GM21723 (cell line): ENCODE measurements at regions not wholly inside any gene's neighbourhood (a gene's known extent, or its start where the extent isn't known, plus 50 kb on each side); places are given as distances from the start of the nearest gene placed in this dataset.
"Not testable (repeated sequence)": the region's sequence is repeated elsewhere in the genome, so short reads cannot be mapped to it uniquely, and the experiment has no call there.

ENCODE experiments used
- ATAC-seq: cut with Tn5 transposase; IDR thresholded peaks from one replicate; pipeline ENCODE4 v1.9.1; 2021; ENCODE audit warnings: mild to moderate bottlenecking, moderate library complexity; ENCODE audit not compliant: unreplicated experiment

GRCh38 chrX:13223868-13224567 lies 95.8 kb downstream of the ATXN3L start:
- no peak for ATAC-seq

- no peak for ATAC-seq
These were observed 98.9 kb downstream of the ATXN3L start for GRCh38 chrX:13220916-13221315.

GRCh38 chrX:13219991-13220764 lies 99.7 kb downstream of the ATXN3L start:
- ATAC-seq, result no peak

GRCh38 chrX:13218758-13219157 lies 101.1 kb downstream of the ATXN3L start:
- ATAC-seq, result no peak

- no peak for ATAC-seq
These were observed 103.7 kb downstream of the ATXN3L start for GRCh38 chrX:13216139-13216538.

- no peak for ATAC-seq
These were observed 104.1 kb downstream of the ATXN3L start for GRCh38 chrX:13215729-13216128.

GRCh38 chrX:13212191-13212651 lies 107.6 kb downstream of the ATXN3L start:
- ATAC-seq, result no peak

GRCh38 chrX:13210142-13210541 lies 109.7 kb downstream of the ATXN3L start:
- ATAC-seq, result not testable (repeated sequence)

- not testable (repeated sequence) for ATAC-seq
These were observed 110.1 kb downstream of the ATXN3L start for GRCh38 chrX:13209704-13210103.

GRCh38 chrX:13208281-13208935 lies 111.4 kb downstream of the ATXN3L start:
- ATAC-seq, result no peak

- ATAC-seq, result no peak
These were observed 116.6 kb downstream of the ATXN3L start for GRCh38 chrX:13203271-13203670.

GRCh38 chrX:13201605-13202219 lies 118.1 kb downstream of the ATXN3L start:
- no peak for ATAC-seq

GRCh38 chrX:13200398-13200797 lies 119.5 kb downstream of the ATXN3L start:
- no peak for ATAC-seq

- no peak for ATAC-seq
These were observed 121.1 kb downstream of the ATXN3L start for GRCh38 chrX:13198762-13199064.

GRCh38 chrX:13198056-13198761 lies 121.6 kb downstream of the ATXN3L start:
- ATAC-seq, result no peak

GRCh38 chrX:13196782-13197181 lies 123.1 kb downstream of the ATXN3L start:
- no peak for ATAC-seq

- no peak for ATAC-seq
These were observed 124.5 kb downstream of the ATXN3L start for GRCh38 chrX:13195340-13195739.

GRCh38 chrX:13194291-13195103 lies 125.4 kb downstream of the ATXN3L start:
- no peak for ATAC-seq

GRCh38 chrX:13190051-13190450 lies 129.8 kb downstream of the ATXN3L start:
- no peak for ATAC-seq

- ATAC-seq, result no peak
These were observed 130.5 kb downstream of the ATXN3L start for GRCh38 chrX:13189380-13189779.
